MM.1S (cell line): ENCODE measurements at regions not wholly inside any gene's neighbourhood (a gene's known extent, or its start where the extent isn't known, plus 50 kb on each side); places are given as distances from the start of the nearest gene placed in this dataset.

Experiments used
- DNase-seq: peaks from one replicate; pipeline ENCODE4 v3.0.0-alpha.2; 2015
- H2AFZ ChIP-seq: fragments of 300-600 bp; sonication (generic); 2 replicates; pipeline ENCODE4 v1.6.0; 2016; ENCODE audit warnings: antibody characterized with exemption, low read length
- H3F3A ChIP-seq: fragments of 300-600 bp; sonication (generic); 2 replicates; pipeline ENCODE4 v1.6.1; 2016; ENCODE audit warnings: mild to moderate bottlenecking, antibody characterized with exemption, low read length, moderate library complexity, mixed read lengths; ENCODE audit not compliant: insufficient read depth
- H3K27ac ChIP-seq: fragments of 300-600 bp; sonication (generic); 2 replicates; pipeline ENCODE4 v1.5.1; 2016; ENCODE audit warnings: mild to moderate bottlenecking, low read length
- H3K27me3 ChIP-seq: fragments of 300-600 bp; sonication (generic); replicated peaks from 2 replicates; pipeline ENCODE4 v1.6.0; 2016; ENCODE audit warnings: low read length; ENCODE audit not compliant: insufficient read depth
- H3K36me3 ChIP-seq: fragments of 300-600 bp; sonication (generic); replicated peaks from 2 replicates; pipeline ENCODE4 v1.6.1; 2016; ENCODE audit warnings: mild to moderate bottlenecking, low read length, mixed read lengths; ENCODE audit not compliant: insufficient read depth
- H3K4me1 ChIP-seq: fragments of 300-600 bp; sonication (generic); 2 replicates; pipeline ENCODE4 v1.6.1; 2016; ENCODE audit warnings: low read length, mixed read lengths
- H3K4me2 ChIP-seq: fragments of 300-600 bp; sonication (generic); 2 replicates; pipeline ENCODE4 v1.6.0; 2016; ENCODE audit warnings: low read depth, low read length
- H3K4me3 ChIP-seq: fragments of 300-600 bp; sonication (generic); 2 replicates; pipeline ENCODE4 v1.5.1; 2016; ENCODE audit warnings: low read length, mixed read lengths
- H3K79me2 ChIP-seq: fragments of 300-600 bp; sonication (generic); 2 replicates; pipeline ENCODE4 v1.6.1; 2016; ENCODE audit warnings: mixed run types, low read length, mixed read lengths
- H3K9ac ChIP-seq: fragments of 300-600 bp; sonication (generic); 2 replicates; pipeline ENCODE4 v1.6.1; 2016; ENCODE audit warnings: low read length, mixed read lengths
- H3K9me2 ChIP-seq: fragments of 300-600 bp; sonication (generic); replicated peaks from 2 replicates; pipeline ENCODE4 v1.6.1; 2016; ENCODE audit warnings: mild to moderate bottlenecking, low read length, mixed read lengths; ENCODE audit not compliant: insufficient read depth
- H3K9me3 ChIP-seq: fragments of 300-600 bp; sonication (generic); replicated peaks from 2 replicates; pipeline ENCODE4 v1.6.1; 2016; ENCODE audit warnings: mild to moderate bottlenecking, low read length, mixed read lengths; ENCODE audit not compliant: insufficient read depth
- H4K20me1 ChIP-seq: fragments of 300-600 bp; sonication (generic); 2 replicates; pipeline ENCODE4 v1.6.1; 2016; ENCODE audit warnings: mild to moderate bottlenecking, low read length, moderate library complexity, mixed read lengths; ENCODE audit not compliant: insufficient read depth
- EZH2 ChIP-seq: fragments of 300-600 bp; sonication (generic); optimal IDR thresholded peaks from 2 replicates; pipeline ENCODE3; 2017; ENCODE audit warnings: low read depth, mild to moderate bottlenecking, antibody characterized with exemption, low read length, mixed read lengths
- EZH2phosphoT487 ChIP-seq: fragments of 300-600 bp; sonication (generic); IDR thresholded peaks from 2 replicates; pipeline ENCODE4 v1.6.1; 2018; ENCODE audit warnings: antibody characterized with exemption, low read length
- TF ChIP-seq, protein P1 (sequence below): fragments of 300-600 bp; sonication (generic); IDR thresholded peaks from 2 replicates; pipeline ENCODE4 v1.5.1; 2016; ENCODE audit warnings: antibody characterized with exemption, low read length, mixed read lengths

- no peak overlapping the region for H3K4me3 ChIP-seq
- no peaks in the 10 kb centered on the region for H4K20me1 ChIP-seq
- H3K9me2 ChIP-seq = no peaks in the 10 kb centered on the region
- no peak for DNase-seq
- H3K4me2 ChIP-seq = no peak overlapping the region
- TF ChIP-seq EZH2 (no peak), EZH2phosphoT487 (no peak)
- TF ChIP-seq, protein P1, sequence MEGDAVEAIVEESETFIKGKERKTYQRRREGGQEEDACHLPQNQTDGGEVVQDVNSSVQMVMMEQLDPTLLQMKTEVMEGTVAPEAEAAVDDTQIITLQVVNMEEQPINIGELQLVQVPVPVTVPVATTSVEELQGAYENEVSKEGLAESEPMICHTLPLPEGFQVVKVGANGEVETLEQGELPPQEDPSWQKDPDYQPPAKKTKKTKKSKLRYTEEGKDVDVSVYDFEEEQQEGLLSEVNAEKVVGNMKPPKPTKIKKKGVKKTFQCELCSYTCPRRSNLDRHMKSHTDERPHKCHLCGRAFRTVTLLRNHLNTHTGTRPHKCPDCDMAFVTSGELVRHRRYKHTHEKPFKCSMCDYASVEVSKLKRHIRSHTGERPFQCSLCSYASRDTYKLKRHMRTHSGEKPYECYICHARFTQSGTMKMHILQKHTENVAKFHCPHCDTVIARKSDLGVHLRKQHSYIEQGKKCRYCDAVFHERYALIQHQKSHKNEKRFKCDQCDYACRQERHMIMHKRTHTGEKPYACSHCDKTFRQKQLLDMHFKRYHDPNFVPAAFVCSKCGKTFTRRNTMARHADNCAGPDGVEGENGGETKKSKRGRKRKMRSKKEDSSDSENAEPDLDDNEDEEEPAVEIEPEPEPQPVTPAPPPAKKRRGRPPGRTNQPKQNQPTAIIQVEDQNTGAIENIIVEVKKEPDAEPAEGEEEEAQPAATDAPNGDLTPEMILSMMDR = no peak
- no peak overlapping the region for H2AFZ ChIP-seq
- H3K4me1 ChIP-seq = no peaks in the 10 kb centered on the region
- no peak overlapping the region for H3K9ac ChIP-seq
- no peaks in the 10 kb centered on the region for H3F3A ChIP-seq
- no peaks in the 10 kb centered on the region for H3K9me3 ChIP-seq
- no peaks in the 10 kb centered on the region for H3K27me3 ChIP-seq
- H3K36me3 ChIP-seq = no peaks in the 10 kb centered on the region
- H3K79me2 ChIP-seq = no peaks in the 10 kb centered on the region
- H3K27ac ChIP-seq = no peak overlapping the region
Observed at GRCh38 chr13:85266771-85267170, 532.4 kb downstream of the SLITRK6 start.

DNA sequence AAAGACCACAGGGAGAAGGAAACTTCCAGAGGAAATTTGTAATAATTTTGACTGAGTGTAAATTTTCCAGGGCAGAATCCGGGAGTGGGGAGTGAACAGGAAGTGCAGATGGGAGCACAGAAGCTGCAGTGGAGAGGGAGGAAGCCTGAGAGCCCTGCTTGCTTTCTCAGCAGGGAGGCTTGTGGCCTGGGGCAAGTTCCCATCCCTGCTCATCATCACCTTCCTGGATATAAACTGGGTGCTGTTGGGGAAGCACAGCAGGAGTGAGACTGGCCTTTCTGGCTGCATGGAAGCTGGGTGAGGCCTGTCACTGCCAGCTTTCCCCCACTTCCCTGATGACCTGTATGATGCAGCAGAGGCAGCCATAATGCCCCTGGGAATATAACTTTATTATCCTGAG is 532.9 kb downstream of the SLITRK6 start:
- no peaks in the 10 kb centered on the region for H3K79me2 ChIP-seq
- no peak overlapping the region for H3K27ac ChIP-seq
- no peak overlapping the region for H3K4me2 ChIP-seq
- no peaks in the 10 kb centered on the region for H3K9me3 ChIP-seq
- H3K9me2 ChIP-seq = no peaks in the 10 kb centered on the region
- no peaks in the 10 kb centered on the region for H3F3A ChIP-seq
- H4K20me1 ChIP-seq = no peaks in the 10 kb centered on the region
- H3K4me3 ChIP-seq = no peak overlapping the region
- no peaks in the 10 kb centered on the region for H3K27me3 ChIP-seq
- no peak for DNase-seq
- no peak for TF ChIP-seq EZH2phosphoT487
- no peak overlapping the region for H2AFZ ChIP-seq
- no peaks in the 10 kb centered on the region for H3K4me1 ChIP-seq
- no peak overlapping the region for H3K9ac ChIP-seq
- no peaks in the 10 kb centered on the region for H3K36me3 ChIP-seq

DNA sequence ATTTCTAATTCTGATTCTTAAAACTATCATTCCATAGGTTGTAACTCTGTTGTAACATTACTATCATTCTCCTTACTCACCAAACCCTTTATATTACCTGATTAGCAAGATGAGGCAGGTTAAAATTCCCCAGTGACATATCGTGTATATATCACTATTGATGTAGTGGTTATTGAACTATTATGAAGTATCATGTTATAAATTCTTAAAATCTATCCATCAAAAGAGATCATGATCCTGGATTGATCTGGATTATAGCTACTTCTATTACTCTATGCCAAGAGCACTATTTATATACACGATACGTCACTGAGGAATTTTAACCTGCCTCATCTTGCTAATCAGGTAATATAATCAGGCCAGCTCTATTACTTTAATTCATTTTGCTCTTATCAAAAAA is 533.9 kb downstream of the SLITRK6 start:
- no peak for TF ChIP-seq EZH2phosphoT487
- TF ChIP-seq, protein P1 = no peak
- no peak for TF ChIP-seq EZH2
- no peak for DNase-seq
- H3F3A ChIP-seq = no peaks in the 10 kb centered on the region
- no peak overlapping the region for H3K9ac ChIP-seq
- H3K4me1 ChIP-seq = no peaks in the 10 kb centered on the region
- no peak overlapping the region for H3K27ac ChIP-seq
- H3K36me3 ChIP-seq = no peaks in the 10 kb centered on the region
- no peaks in the 10 kb centered on the region for H3K27me3 ChIP-seq
- H3K9me3 ChIP-seq = no peaks in the 10 kb centered on the region
- no peaks in the 10 kb centered on the region for H3K9me2 ChIP-seq
- H4K20me1 ChIP-seq = no peaks in the 10 kb centered on the region
- H3K4me3 ChIP-seq = no peak overlapping the region
- no peak overlapping the region for H3K4me2 ChIP-seq
- no peaks in the 10 kb centered on the region for H3K79me2 ChIP-seq
- no peak overlapping the region for H2AFZ ChIP-seq

GRCh38 chr13:85262499-85262898 is 536.7 kb downstream of the SLITRK6 start:
- H3K4me2 ChIP-seq = no peak overlapping the region
- no peaks in the 10 kb centered on the region for H3K36me3 ChIP-seq
- no peaks in the 10 kb centered on the region for H3K9me2 ChIP-seq
- H3F3A ChIP-seq = no peaks in the 10 kb centered on the region
- no peak overlapping the region for H3K9ac ChIP-seq
- no peak overlapping the region for H3K27ac ChIP-seq
- no peak for DNase-seq
- no peaks in the 10 kb centered on the region for H4K20me1 ChIP-seq
- no peaks in the 10 kb centered on the region for H3K4me1 ChIP-seq
- H3K4me3 ChIP-seq = no peak overlapping the region
- H3K79me2 ChIP-seq = no peaks in the 10 kb centered on the region
- H3K9me3 ChIP-seq = no peaks in the 10 kb centered on the region
- no peaks in the 10 kb centered on the region for H3K27me3 ChIP-seq
- no peak for TF ChIP-seq EZH2
- TF ChIP-seq, protein P1 = no peak
- no peak for TF ChIP-seq EZH2phosphoT487
- H2AFZ ChIP-seq = no peak overlapping the region
